ENCODE measurements at regions not wholly inside any gene's neighbourhood (a gene's known extent, or its start where the extent isn't known, plus 50 kb on each side); places are given as distances from the start of the nearest gene placed in this dataset.

DNA sequence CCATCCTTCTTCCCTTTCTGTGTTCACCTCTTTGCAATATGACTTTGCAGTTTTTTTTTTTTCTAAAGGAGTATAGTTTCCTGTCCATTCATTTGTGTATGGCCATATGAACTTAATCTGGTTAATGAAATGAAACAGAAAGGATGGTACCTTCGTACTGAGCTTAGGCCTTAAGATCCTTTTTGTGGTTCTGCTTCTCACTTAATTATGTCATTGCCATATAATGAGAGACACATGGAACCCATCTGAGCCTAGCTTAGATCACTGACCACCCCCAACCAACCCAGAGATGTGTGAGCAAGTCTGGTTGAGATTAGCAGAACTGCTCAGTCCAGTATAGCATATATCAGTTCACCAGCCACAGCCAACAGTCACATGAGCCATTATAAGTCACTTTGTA, 1179.6 kb downstream of the HACE1 start:
- no peak for TF ChIP-seq POLR2A (IDR thresholded peaks at IDR 0.05)
- TF ChIP-seq, protein P1, sequence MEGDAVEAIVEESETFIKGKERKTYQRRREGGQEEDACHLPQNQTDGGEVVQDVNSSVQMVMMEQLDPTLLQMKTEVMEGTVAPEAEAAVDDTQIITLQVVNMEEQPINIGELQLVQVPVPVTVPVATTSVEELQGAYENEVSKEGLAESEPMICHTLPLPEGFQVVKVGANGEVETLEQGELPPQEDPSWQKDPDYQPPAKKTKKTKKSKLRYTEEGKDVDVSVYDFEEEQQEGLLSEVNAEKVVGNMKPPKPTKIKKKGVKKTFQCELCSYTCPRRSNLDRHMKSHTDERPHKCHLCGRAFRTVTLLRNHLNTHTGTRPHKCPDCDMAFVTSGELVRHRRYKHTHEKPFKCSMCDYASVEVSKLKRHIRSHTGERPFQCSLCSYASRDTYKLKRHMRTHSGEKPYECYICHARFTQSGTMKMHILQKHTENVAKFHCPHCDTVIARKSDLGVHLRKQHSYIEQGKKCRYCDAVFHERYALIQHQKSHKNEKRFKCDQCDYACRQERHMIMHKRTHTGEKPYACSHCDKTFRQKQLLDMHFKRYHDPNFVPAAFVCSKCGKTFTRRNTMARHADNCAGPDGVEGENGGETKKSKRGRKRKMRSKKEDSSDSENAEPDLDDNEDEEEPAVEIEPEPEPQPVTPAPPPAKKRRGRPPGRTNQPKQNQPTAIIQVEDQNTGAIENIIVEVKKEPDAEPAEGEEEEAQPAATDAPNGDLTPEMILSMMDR (IDR thresholded peaks at IDR 0.05) = no peak

All from tibial nerve (tissue), 3 donors.